CD4-positive, alpha-beta memory T cell (primary cell): ENCODE measurements at regions not wholly inside any gene's neighbourhood (a gene's known extent, or its start where the extent isn't known, plus 50 kb on each side); places are given as distances from the start of the nearest gene placed in this dataset.

ENCODE experiments used
- CTCF ChIA-PET: fragments of 350-600 bp; sonication (Branson Sonifier 250); formaldehyde crosslinking; loops from one replicate; lab custom pipeline; 2021; ENCODE audit warnings: inconsistent platforms; ENCODE audit not compliant: partially characterized antibody; lab: Charles Lee
- POLR2A ChIA-PET: fragments of 350-600 bp; sonication (Branson Sonifier 250); formaldehyde crosslinking; loops from one replicate; lab custom pipeline; 2021; ENCODE audit not compliant: partially characterized antibody; lab: Charles Lee
- DNase-seq, 5 donors: peaks; one replicate each; pipeline versions ENCODE4 v3.0.0 to v3.0.0-alpha.2; 2020 to 2022; ENCODE audit warnings: mixed read lengths in 1 of 5
- H3K27ac ChIP-seq: one replicate; pipeline ENCODE4 v1.7.0; 2013; ENCODE audit warnings: low read depth, low read length
- H3K27me3 ChIP-seq: 2 replicates; pipeline ENCODE4 v1.7.0; 2013; ENCODE audit warnings: mild to moderate bottlenecking, low read length, moderate library complexity; ENCODE audit not compliant: insufficient read depth
- H3K36me3 ChIP-seq: 2 replicates; pipeline ENCODE4 v1.7.0; 2013; ENCODE audit warnings: mild to moderate bottlenecking, low read length, moderate library complexity; ENCODE audit not compliant: insufficient read depth
- H3K4me1 ChIP-seq: 2 replicates; pipeline ENCODE4 v1.7.0; 2013; ENCODE audit warnings: mild to moderate bottlenecking, low read length, moderate library complexity; ENCODE audit not compliant: insufficient read depth
- H3K4me3 ChIP-seq, 2 donors: one replicate each; pipeline ENCODE4 v1.7.0; 2013; ENCODE audit warnings: low read length in 2 of 2, mild to moderate bottlenecking in 1 of 2
- H3K9me3 ChIP-seq, 2 donors: one replicate each; pipeline ENCODE4 v1.7.0; 2013; ENCODE audit warnings: low read length in 2 of 2, control low read depth in 1 of 2; ENCODE audit not compliant: control insufficient read depth in 1 of 2
- H3K27ac Mint-ChIP-seq, 7 donors: one replicate each; pipeline ENCODE4 v1.8.0; 2020 to 2021; ENCODE audit warnings: mixed read lengths in 7 of 7, mild to moderate bottlenecking in 6 of 7, inconsistent platforms in 3 of 7, moderate library complexity in 3 of 7
- H3K27me3 Mint-ChIP-seq, 2 donors: one replicate each; pipeline ENCODE4 v1.8.0; 2020 to 2021; ENCODE audit warnings: mixed read lengths in 2 of 2
- H3K36me3 Mint-ChIP-seq, 2 donors: one replicate each; pipeline ENCODE4 v1.8.0; 2020 to 2021; ENCODE audit warnings: mixed read lengths in 2 of 2, inconsistent platforms in 1 of 2, mild to moderate bottlenecking in 1 of 2
- H3K4me1 Mint-ChIP-seq, 4 donors: one replicate each; pipeline ENCODE4 v1.8.0; 2020 to 2021; ENCODE audit warnings: mixed read lengths in 4 of 4, mild to moderate bottlenecking in 1 of 4
- H3K4me3 Mint-ChIP-seq, 8 donors: one replicate each; pipeline ENCODE4 v1.8.0; 2020 to 2021; ENCODE audit warnings: mixed read lengths in 8 of 8, mild to moderate bottlenecking in 7 of 8, moderate library complexity in 6 of 8, inconsistent platforms in 3 of 8
- H3K9me3 Mint-ChIP-seq, 8 donors: one replicate each; pipeline ENCODE4 v1.8.0; 2020 to 2021; ENCODE audit warnings: mixed read lengths in 8 of 8, mild to moderate bottlenecking in 5 of 8, inconsistent platforms in 3 of 8, moderate library complexity in 1 of 8
- intact Hi-C: fragments of 100-400 bp; cut with micrococcal nuclease; formaldehyde crosslinking; loops from one replicate; pipeline ENCODE4 v1.15.1; 2023

GRCh38 chr3:73212683-73213082, 151.2 kb downstream of the EBLN2 start:
- CTCF ChIA-PET: no interaction called here
- no peaks in the 10 kb centered on the region for H3K4me1 Mint-ChIP-seq
- H3K36me3 Mint-ChIP-seq: no peaks in the 10 kb centered on the region
- H3K27ac ChIP-seq: no peak overlapping the region
- intact Hi-C loops: no loop called here
- H3K4me3 ChIP-seq: no peak overlapping the region
- H3K27ac Mint-ChIP-seq: no peak overlapping the region
- no peak for DNase-seq
- no peaks in the 10 kb centered on the region for H3K4me1 ChIP-seq
- no peaks in the 10 kb centered on the region for H3K27me3 ChIP-seq
- no peaks in the 10 kb centered on the region for H3K9me3 ChIP-seq
- peaks cover 1 to 2% of the 10 kb centered on the region in 2 donors for H3K27me3 Mint-ChIP-seq
- H3K36me3 ChIP-seq: no peaks in the 10 kb centered on the region
- POLR2A ChIA-PET: no interaction called here
- H3K9me3 Mint-ChIP-seq: peaks cover 0 to 6% (median 0%) of the 10 kb centered on the region in 8 donors
- no peak overlapping the region for H3K4me3 Mint-ChIP-seq

GRCh38 chr3:73213896-73214295, 152.4 kb downstream of the EBLN2 start:
- Histone ChIP-seq H3K36me3 (no peaks in the 10 kb centered on the region), H3K4me1 (no peaks in the 10 kb centered on the region), H3K4me3 (no peak overlapping the region), H3K9me3 (no peaks in the 10 kb centered on the region), H3K27me3 (no peaks in the 10 kb centered on the region), H3K27ac (no peak overlapping the region)
- Mint-ChIP-seq H3K4me3 (no peak overlapping the region), H3K4me1 (no peaks in the 10 kb centered on the region), H3K36me3 (no peaks in the 10 kb centered on the region), H3K27me3 (peaks cover 1 to 2% of the 10 kb centered on the region in 2 donors), H3K27ac (no peak overlapping the region), H3K9me3 (peaks cover 0 to 6% (median 0%) of the 10 kb centered on the region in 8 donors)
- ChIA-PET POLR2A (no interaction called here), CTCF (no interaction called here)
- DNase-seq: no peak
- intact Hi-C loops: no loop called here

DNA sequence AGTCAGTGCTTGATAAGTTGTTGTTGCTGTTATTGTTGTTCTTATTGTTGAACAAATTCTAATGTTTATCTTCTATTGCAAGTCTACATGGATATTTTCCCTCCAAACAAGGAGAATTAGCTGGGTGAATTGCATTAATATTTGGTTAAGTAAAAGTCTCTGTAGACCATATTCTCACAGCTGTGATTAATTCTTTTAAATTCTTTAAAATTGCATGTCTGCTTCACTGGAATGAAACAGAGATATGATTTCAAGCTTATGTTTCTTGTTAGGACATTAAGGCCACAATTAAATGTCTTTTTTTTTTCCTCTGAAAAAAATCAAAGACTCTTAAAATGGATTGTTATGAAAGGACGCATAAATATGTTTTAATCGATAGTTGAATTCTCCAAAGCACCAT, 153.4 kb downstream of the EBLN2 start:
- no peak for DNase-seq
- no peaks in the 10 kb centered on the region for H3K27me3 ChIP-seq
- no peak overlapping the region for H3K27ac Mint-ChIP-seq
- H3K9me3 ChIP-seq: no peaks in the 10 kb centered on the region
- ChIA-PET CTCF (no interaction called here), POLR2A (no interaction called here)
- H3K27me3 Mint-ChIP-seq: peaks cover 1 to 2% of the 10 kb centered on the region in 2 donors
- no peak overlapping the region for H3K4me3 ChIP-seq
- no peaks in the 10 kb centered on the region for H3K36me3 ChIP-seq
- H3K9me3 Mint-ChIP-seq: peaks cover 0 to 6% (median under 1%) of the 10 kb centered on the region in 8 donors
- intact Hi-C loops: no loop called here
- H3K4me3 Mint-ChIP-seq: no peak overlapping the region
- H3K36me3 Mint-ChIP-seq: no peaks in the 10 kb centered on the region
- no peaks in the 10 kb centered on the region for H3K4me1 Mint-ChIP-seq
- H3K27ac ChIP-seq: no peak overlapping the region
- no peaks in the 10 kb centered on the region for H3K4me1 ChIP-seq

DNA sequence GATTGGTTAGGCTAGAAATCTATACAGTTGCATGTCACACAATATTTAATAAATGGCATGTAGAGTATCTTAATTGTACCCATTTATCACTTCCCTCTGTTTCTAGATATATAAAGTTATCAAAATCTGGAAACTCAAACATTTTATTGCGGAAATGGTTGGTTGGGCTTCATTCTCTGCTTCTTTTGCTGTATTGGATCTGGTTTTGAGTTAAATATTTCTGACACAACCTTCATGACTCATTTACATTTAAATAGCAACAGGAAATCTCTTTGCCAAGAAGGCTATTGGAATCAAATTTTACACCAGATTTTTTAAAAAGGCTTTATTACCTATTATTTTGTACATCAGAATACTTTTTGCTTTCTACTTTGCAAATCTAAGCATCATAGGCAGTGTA, 153.8 kb downstream of the EBLN2 start:
- CTCF ChIA-PET: no interaction called here
- peaks cover 1 to 2% of the 10 kb centered on the region in 2 donors for H3K27me3 Mint-ChIP-seq

DNA sequence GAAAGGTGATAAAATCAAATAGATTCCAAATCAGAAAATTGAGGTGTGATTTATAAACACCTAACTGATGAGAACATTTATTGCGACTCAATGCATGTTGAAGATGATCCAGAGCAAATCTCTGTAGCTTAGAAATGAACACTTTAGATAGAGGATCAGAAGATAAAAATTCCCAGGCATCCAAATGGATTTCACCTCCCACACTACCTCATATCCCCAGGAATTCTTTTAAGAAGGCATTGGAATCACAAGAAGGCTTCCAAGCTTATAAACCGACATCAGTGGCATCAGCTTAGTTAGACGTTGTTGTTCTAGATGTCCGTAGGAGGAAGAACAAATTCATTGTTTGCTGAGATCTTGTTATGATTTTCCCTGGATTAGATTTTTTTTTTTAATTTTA, 154.4 kb downstream of the EBLN2 start:
- H3K9me3 ChIP-seq: no peaks in the 10 kb centered on the region
- H3K4me1 ChIP-seq: no peaks in the 10 kb centered on the region
- ChIA-PET CTCF (no interaction called here), POLR2A (no interaction called here)
- H3K27me3 Mint-ChIP-seq: peaks cover 1 to 2% of the 10 kb centered on the region in 2 donors
- no peaks in the 10 kb centered on the region for H3K4me1 Mint-ChIP-seq
- intact Hi-C loops: no loop called here
- no peaks in the 10 kb centered on the region for H3K27me3 ChIP-seq
- H3K4me3 ChIP-seq: no peak overlapping the region
- H3K9me3 Mint-ChIP-seq: peaks cover 0 to 6% (median 2%) of the 10 kb centered on the region in 8 donors
- H3K36me3 ChIP-seq: no peaks in the 10 kb centered on the region
- no peak overlapping the region for H3K4me3 Mint-ChIP-seq
- no peak overlapping the region for H3K27ac ChIP-seq
- no peak for DNase-seq
- H3K27ac Mint-ChIP-seq: no peak overlapping the region
- no peaks in the 10 kb centered on the region for H3K36me3 Mint-ChIP-seq

More for the DNA sequence above, 153.8 kb downstream of the EBLN2 start:
- Mint-ChIP-seq H3K4me3 (no peak overlapping the region), H3K9me3 (peaks cover 0 to 6% (median 2%) of the 10 kb centered on the region in 8 donors), H3K27ac (no peak overlapping the region), H3K4me1 (no peaks in the 10 kb centered on the region), H3K36me3 (no peaks in the 10 kb centered on the region)
- no peaks in the 10 kb centered on the region for H3K4me1 ChIP-seq
- no peaks in the 10 kb centered on the region for H3K27me3 ChIP-seq
- no peak for DNase-seq
- POLR2A ChIA-PET: no interaction called here
- intact Hi-C loops: no loop called here
- no peak overlapping the region for H3K4me3 ChIP-seq
- no peaks in the 10 kb centered on the region for H3K9me3 ChIP-seq
- H3K27ac ChIP-seq: no peak overlapping the region
- no peaks in the 10 kb centered on the region for H3K36me3 ChIP-seq

GRCh38 chr3:73216310-73216709, 154.9 kb downstream of the EBLN2 start:
- no peaks in the 10 kb centered on the region for H3K4me1 ChIP-seq
- DNase-seq: no peak
- no peak overlapping the region for H3K27ac ChIP-seq
- Mint-ChIP-seq H3K9me3 (peaks cover 0 to 6% (median 2%) of the 10 kb centered on the region in 8 donors), H3K27me3 (peaks cover 1 to 2% of the 10 kb centered on the region in 2 donors), H3K27ac (no peak overlapping the region), H3K4me3 (no peak overlapping the region), H3K4me1 (no peaks in the 10 kb centered on the region), H3K36me3 (no peaks in the 10 kb centered on the region)
- intact Hi-C loops: no loop called here
- no peak overlapping the region for H3K4me3 ChIP-seq
- H3K36me3 ChIP-seq: no peaks in the 10 kb centered on the region
- H3K9me3 ChIP-seq: no peaks in the 10 kb centered on the region
- no peaks in the 10 kb centered on the region for H3K27me3 ChIP-seq
- ChIA-PET POLR2A (no interaction called here), CTCF (no interaction called here)

- CTCF ChIA-PET: no interaction called here
- Histone ChIP-seq H3K4me1 (no peaks in the 10 kb centered on the region), H3K36me3 (no peaks in the 10 kb centered on the region), H3K4me3 (no peak overlapping the region), H3K27me3 (no peaks in the 10 kb centered on the region), H3K9me3 (no peaks in the 10 kb centered on the region), H3K27ac (no peak overlapping the region)
- peaks cover 0 to 3% (median 2%) of the 10 kb centered on the region in 8 donors for H3K9me3 Mint-ChIP-seq
- no peaks in the 10 kb centered on the region for H3K36me3 Mint-ChIP-seq
- intact Hi-C loops: no loop called here
- POLR2A ChIA-PET: no interaction called here
- no peak overlapping the region for H3K4me3 Mint-ChIP-seq
- no peaks in the 10 kb centered on the region for H3K4me1 Mint-ChIP-seq
- peaks cover 1 to 2% of the 10 kb centered on the region in 2 donors for H3K27me3 Mint-ChIP-seq
- DNase-seq: no peak
- no peak overlapping the region for H3K27ac Mint-ChIP-seq
Measured at GRCh38 chr3:73222126-73222525, 160.7 kb downstream of the EBLN2 start.
